ENCODE measurements at regions not wholly inside any gene's neighbourhood (a gene's known extent, or its start where the extent isn't known, plus 50 kb on each side); places are given as distances from the start of the nearest gene placed in this dataset.

DNA sequence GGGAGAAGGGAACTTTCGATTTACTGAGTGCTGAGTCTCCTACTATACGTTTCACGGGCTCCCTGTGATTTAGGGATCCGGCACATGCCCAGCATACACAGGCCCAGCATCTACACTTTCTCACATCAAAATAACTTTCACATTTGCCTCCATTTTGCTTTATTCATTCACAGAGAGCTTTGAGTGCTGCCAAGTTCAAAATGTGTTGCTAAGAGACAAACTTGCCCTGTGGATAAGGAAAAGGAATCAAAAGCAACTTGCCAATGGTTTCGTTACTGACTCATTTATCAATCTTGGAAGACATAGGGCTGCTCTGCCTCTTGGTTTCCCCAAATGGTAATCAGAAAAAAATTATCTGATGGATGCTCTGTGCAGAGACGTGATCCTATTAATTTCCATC, 86.3 kb upstream of the LRRN1 start:
- TF ChIP-seq CTCF (conservative IDR thresholded peaks at IDR 0.05): no peak
- no peak for TF ChIP-seq ZFX (IDR thresholded peaks at IDR 0.05)

Data from C4-2B (cell line).